Inflammatory macrophage (primary cell): ENCODE measurements at regions not wholly inside any gene's neighbourhood (a gene's known extent, or its start where the extent isn't known, plus 50 kb on each side); places are given as distances from the start of the nearest gene placed in this dataset.
"Not testable (repeated sequence)": the region's sequence is repeated elsewhere in the genome, so short reads cannot be mapped to it uniquely, and the experiment has no call there.

Experiments
- DNase-seq, 2 donors: peaks; one replicate each; pipeline ENCODE4 v3.0.0-alpha.2; 2020 to 2022

GRCh38 chr11:44454666-44455065 is 110.8 kb upstream of the CD82 start:
- DNase-seq, result no peak

- DNase-seq, result no peak
Measured at GRCh38 chr11:44456544-44457300, 108.7 kb upstream of the CD82 start.

DNA sequence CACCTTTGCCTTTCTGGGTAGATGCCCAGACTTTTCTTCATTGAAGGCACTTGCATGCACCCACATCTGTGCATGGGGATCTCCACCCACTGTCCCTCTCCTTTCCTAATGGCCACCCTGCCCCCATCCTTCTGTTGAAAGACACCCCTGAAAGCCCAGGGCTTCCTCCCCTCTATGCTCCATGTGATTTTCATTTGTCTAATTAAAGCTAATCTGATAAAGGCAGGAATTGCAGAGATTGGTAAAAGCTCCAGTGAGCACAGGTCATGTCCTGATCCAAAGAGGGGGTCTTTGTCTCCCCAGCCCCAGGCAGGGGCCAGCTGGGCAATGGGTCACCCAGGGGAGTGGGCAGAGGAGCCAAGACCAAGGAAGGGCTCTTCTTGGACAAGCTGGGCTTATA is 107.6 kb upstream of the CD82 start:
- no peak for DNase-seq

GRCh38 chr11:44463751-44464150 is 101.7 kb upstream of the CD82 start:
- no peak for DNase-seq

DNA sequence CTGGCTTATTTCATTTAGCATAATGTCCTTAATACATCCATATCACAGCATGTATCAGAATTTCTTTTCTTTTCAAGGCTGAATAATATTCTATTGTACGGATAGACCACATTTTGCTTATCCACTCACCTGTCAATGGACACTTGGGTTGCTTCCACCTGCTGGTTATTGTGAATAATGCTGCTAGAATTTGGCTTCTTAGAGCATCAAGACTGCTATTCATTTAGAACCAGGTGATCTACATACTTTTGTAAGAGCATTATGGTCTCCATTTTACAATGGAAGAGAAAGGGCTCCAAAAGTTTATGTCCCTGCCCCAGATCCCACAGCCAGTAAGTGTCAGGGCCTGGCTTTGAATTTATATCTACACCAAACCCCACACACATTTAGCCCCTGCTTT is 100.7 kb upstream of the CD82 start:
- no peak for DNase-seq

DNA sequence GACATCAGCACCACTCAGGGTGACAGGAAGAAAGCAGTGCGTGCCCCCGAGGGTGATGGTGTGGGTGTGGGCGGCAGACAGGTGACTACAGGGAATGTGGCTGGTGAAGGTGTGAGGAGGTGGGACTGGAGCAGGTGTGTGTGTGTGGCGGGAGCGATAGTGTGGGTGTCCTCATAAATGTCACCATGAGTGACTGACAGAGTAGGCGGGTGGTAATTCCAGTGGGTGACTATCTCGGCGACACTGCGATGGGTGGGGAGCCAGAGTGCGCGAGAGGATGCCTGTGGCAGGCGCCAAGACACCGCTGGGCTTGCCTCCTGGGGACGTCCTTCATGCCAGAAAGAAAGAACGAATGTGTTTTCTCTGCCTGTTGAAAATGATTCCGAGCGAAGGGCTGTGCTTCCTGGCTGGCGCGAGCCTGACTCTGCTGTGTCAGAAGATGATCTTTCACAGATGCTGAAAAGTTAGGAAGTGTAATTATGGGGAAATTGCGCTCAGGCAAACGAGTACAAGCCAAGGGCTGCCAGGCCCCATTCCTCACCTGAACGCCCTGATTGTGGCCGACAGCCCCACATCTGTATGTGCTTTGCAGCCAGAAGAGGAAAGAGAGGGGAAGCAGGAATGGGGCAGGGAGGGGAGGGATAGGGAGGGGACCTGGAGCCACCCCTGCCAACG is 98.8 kb upstream of the CD82 start:
- DNase-seq, result no peak

DNA sequence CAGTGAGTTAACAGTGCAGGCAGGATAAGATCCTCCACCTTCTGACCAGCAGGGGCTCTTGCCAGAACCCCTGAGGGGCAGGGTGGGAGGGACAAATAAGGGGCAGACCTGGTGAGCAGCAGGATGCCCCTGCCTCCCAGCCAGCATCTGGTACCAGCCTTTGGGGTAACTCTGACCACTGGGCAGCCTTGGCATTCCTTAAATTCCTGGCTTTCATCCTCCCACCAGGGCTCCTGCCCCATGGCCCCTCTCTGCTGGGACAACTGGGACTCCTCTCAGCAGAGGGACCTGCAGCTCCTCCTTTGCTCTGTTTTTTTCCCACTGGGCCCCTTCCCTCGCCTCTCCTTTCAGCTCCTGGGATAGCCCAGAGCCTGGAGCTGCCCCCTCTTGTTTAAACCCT is 98.0 kb upstream of the CD82 start:
- no peak for DNase-seq

DNA sequence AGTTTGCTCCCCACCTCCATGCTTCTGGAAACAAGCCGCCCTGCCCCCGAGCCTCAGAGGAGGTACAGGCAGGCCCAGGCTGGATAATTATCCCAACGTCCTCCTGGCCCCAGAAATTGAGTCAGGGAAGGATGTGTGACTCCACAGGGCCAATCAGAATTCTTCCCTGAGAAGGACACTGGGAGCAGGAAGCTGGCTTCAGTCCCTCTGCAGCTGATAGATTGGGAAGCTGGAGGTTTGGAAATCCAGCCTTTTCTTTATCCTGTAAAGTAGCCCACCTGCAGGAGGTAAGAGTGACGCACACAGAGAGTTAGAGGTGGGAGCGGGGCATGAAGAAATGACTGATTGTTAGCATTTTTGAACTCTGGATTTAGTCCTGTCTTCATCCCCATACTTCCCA is 97.5 kb upstream of the CD82 start:
- no peak for DNase-seq

GRCh38 chr11:44468345-44468988 is 97.0 kb upstream of the CD82 start:
- DNase-seq, result no peak

DNA sequence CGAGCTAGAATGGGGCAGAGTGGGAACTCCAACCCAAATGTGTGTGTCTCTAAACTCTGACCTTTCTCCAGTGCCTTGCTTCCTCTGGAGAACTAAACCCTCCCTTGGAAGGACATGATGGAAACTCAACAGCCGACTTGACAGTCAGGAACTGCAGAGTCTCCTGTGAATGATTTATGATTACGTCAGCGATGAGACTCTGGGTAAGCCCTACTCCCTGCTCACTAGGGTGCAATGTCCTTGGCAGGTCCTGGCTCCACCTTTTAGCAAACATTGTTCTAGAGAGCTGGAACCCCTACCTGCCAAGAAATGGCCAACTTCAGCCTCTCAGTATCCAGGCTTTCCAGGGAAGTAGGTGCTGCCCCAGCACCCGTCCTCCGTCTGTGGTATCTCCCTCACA is 96.1 kb upstream of the CD82 start:
- DNase-seq, result no peak

DNA sequence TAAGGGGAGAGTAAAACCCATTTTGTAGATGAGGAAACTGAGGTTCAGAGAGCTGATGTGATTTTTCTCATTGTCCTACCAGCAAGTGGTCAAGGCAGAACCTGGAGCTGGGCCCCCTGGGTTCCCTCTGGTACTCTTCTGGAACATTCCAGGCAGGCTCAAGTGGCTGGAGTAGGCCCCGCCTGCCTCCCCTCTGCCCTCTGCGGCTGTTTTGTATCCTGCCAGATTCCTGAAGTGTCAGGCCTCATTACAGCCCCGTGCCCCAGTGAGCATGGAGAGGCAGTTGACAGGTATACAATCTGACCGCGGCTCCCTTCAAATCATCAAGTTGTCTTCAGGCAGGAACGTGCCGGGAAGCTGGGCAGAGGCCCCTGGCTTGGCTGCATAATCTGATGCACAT is 94.6 kb upstream of the CD82 start:
- DNase-seq, result no peak

DNA sequence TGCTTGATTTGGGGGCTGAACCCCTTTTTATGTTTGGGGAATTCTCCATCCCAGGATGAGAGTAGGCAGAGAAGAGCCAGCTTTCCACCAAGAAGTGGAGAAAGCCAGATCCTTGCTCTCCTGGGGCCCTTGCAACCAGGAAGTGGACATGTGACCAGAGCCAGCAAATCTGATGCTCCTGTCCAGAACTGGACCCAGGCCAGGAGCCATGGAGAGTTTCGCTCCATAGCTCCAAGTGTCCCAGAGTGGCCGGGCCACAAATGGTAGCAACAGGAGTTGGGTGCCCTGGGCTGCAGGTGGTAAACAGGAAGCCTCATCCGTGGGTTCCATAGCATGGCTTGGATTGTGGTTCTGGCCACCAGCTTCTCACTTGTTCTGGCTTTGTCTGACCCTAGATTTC is 93.9 kb upstream of the CD82 start:
- DNase-seq, result no peak

DNA sequence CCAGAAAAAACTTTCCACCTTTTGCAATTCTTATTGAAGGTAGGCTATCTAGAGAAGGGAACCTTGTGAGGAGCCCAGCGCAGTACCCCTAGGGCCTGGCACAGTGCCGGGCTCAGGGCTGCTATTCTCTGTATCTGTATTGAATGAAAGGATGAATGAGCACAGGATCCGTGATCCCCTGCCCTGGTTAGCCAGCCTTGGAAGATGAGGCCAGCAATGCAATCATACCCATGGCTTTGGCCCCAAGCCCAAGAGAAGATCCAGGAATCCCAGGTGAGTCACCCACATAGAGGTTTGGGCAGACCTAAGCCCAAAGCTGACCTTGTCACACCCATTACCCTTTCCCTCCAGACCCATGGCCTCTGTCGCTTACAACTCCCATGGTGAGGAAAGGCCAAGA is 92.5 kb upstream of the CD82 start:
- DNase-seq, result no peak

- DNase-seq, result no peak
Measured at GRCh38 chr11:44474702-44475101, 90.8 kb upstream of the CD82 start.

DNA sequence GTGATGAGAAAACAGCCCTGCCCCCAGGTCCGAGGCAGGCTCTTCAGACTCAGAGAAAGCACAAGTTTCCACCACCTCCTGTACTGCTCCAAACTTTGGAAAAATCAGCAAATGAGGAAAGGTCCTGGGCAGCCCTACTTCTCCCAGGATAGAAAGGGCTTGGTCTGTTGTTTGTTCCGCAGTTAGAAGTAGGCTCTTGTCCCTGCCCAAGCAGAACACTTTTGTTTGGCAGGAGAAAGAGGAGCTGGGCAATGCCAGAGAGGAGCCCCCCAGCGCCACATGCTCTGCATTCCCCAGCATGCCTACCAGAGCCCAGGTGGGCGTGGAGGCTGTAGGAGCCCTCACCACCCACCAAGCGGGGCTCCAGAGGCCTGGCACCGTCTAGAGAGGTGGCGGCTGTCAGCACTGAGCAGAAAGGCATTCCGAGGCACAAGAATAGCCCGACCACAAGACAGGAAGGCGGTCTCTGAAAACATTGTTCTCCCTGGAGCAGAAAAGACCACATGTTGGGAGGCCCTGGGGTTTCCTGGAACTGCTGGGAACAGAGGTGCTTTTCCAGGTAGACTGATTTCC is 90.3 kb upstream of the CD82 start:
- no peak for DNase-seq

- not testable (repeated sequence) for DNase-seq
Measured at GRCh38 chr11:44482338-44482737, 83.1 kb upstream of the CD82 start.

GRCh38 chr11:44483919-44484610 is 81.4 kb upstream of the CD82 start:
- peak; percentile 16 to 21 for DNase-seq

GRCh38 chr11:44488165-44488965 is 77.1 kb upstream of the CD82 start:
- no peak for DNase-seq

DNA sequence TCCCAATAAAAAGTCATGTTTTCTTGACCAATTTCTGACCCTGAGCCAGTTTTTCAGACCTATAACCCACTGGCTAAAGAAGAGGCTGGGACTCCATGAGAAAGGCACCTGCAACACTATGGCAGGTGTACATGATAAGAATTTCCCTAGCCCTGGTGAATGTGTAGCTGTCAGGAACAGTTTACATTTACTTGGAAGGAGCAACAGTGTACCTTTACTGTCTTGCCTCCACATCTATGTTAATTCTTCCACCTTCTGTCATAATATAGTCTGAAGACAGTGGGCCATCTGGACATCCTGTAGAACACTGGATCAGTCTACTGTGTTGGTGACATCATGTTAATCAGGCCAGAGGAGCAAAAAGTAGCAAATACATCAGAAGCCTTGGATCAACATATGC is 72.1 kb upstream of the CD82 start:
- DNase-seq, result no peak

GRCh38 chr11:44493930-44494329 is 71.5 kb upstream of the CD82 start:
- no peak for DNase-seq

DNA sequence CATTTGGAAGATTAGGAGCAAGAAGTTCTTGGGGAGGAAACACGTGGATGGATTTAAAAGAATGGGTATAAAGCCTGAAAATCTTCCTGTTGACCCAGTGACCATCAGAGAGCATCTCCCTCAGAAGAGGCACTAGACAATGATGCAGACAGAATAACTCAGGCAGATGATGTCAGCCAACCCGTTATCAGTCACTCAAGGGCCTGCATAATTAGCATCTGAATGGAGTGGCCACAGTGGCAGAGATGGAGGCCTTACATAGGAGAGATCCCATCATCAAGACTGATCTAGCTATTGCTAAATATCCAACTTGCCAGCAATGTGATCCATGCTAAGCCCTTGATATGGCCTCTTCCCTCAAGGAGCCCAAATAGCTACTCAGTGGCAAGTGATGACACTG is 70.7 kb upstream of the CD82 start:
- DNase-seq, result no peak

GRCh38 chr11:44496391-44496790 is 69.1 kb upstream of the CD82 start:
- DNase-seq, result no peak
